ENCODE measurements at regions not wholly inside any gene's neighbourhood (a gene's known extent, or its start where the extent isn't known, plus 50 kb on each side); places are given as distances from the start of the nearest gene placed in this dataset.

GRCh38 chr9:737400-738120 is 103.9 kb upstream of the DMRT1 start:
- TF ChIP-seq CTCF (conservative IDR thresholded peaks at IDR 0.05; ENCODE audit: low read depth, low read length) (no peak), EZH2 (IDR thresholded peaks at IDR 0.05; ENCODE audit: low read length, unreplicated experiment) (no peak), EZH2phosphoT487 (IDR thresholded peaks at IDR 0.05; ENCODE audit: borderline replicate concordance, low read length) (no peak)
